ENCODE measurements at regions not wholly inside any gene's neighbourhood (a gene's known extent, or its start where the extent isn't known, plus 50 kb on each side); places are given as distances from the start of the nearest gene placed in this dataset.
"Not testable (repeated sequence)": the region's sequence is repeated elsewhere in the genome, so short reads cannot be mapped to it uniquely, and the experiment has no call there.

GRCh38 chr2:167787562-167787961 lies 459.8 kb downstream of the STK39 start:
- TF ChIP-seq, protein P1, sequence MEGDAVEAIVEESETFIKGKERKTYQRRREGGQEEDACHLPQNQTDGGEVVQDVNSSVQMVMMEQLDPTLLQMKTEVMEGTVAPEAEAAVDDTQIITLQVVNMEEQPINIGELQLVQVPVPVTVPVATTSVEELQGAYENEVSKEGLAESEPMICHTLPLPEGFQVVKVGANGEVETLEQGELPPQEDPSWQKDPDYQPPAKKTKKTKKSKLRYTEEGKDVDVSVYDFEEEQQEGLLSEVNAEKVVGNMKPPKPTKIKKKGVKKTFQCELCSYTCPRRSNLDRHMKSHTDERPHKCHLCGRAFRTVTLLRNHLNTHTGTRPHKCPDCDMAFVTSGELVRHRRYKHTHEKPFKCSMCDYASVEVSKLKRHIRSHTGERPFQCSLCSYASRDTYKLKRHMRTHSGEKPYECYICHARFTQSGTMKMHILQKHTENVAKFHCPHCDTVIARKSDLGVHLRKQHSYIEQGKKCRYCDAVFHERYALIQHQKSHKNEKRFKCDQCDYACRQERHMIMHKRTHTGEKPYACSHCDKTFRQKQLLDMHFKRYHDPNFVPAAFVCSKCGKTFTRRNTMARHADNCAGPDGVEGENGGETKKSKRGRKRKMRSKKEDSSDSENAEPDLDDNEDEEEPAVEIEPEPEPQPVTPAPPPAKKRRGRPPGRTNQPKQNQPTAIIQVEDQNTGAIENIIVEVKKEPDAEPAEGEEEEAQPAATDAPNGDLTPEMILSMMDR (IDR thresholded peaks at IDR 0.05; ENCODE audit: low read depth, low read length, missing control alignments), result no peak
- DNase-seq (ENCODE audit: extremely low read depth, low read depth), result no peak
- no peak overlapping the region for H3K4me3 ChIP-seq (replicated peaks; ENCODE audit: low read depth, low read length)

- TF ChIP-seq, protein P1 (IDR thresholded peaks at IDR 0.05; ENCODE audit: low read depth, low read length, missing control alignments), result no peak
- DNase-seq (ENCODE audit: extremely low read depth, low read depth), result no peak
- H3K4me3 ChIP-seq (replicated peaks; ENCODE audit: low read depth, low read length), result no peak overlapping the region
Observed at GRCh38 chr2:167787021-167787420, 460.4 kb downstream of the STK39 start.

DNA sequence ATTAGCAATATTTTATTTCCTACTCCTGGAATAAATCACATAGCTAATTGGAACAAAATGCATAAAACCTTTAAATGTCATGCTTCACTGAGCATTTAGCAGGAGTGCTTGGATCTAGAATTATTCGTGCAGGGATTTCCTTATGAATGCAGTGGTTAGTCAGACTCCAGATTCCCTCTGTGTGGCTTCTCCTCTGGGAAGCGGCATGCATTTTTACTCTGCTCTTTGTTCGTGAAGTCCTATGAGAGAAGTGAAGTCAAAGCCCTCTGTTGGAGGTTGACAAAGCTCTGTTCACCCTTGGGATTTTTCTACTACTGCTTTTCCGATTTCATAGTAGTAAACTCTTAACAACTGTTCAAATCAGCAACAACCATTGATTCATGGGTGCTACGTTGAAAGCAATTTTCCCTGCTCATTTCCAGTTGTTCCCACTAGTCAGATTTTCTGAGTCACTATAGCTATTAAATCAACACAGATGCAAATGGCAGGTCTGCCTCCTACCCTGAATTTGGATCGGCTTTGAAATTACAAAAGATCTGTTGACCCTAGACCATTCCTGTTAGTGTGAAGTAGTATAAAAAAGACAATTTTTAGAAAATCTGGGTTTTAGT lies 461.7 kb downstream of the STK39 start:
- DNase-seq (ENCODE audit: extremely low read depth, low read depth), result no peak
- TF ChIP-seq, protein P1 (IDR thresholded peaks at IDR 0.05; ENCODE audit: low read depth, low read length, missing control alignments), result no peak
- H3K4me3 ChIP-seq (replicated peaks; ENCODE audit: low read depth, low read length), result no peak overlapping the region

DNA sequence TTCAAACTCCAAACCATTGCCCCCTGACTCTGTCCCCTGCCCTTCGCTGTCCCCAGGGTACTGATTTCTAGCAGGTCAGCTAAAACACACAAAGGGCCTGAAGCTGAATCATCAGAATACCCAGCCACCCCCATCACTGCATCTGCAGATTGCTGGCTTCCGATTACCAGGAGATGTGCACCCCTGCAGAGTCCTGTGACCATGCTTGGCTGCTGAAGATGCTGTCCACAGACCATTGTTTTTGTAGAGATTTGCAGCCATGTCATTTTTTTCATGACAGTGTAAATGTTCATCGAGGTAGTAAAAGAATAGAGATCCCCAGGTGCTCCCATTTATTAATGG lies 463.3 kb downstream of the STK39 start:
- TF ChIP-seq, protein P1 (IDR thresholded peaks at IDR 0.05; ENCODE audit: low read depth, low read length, missing control alignments), result no peak
- DNase-seq (ENCODE audit: extremely low read depth, low read depth), result no peak
- no peak overlapping the region for H3K4me3 ChIP-seq (replicated peaks; ENCODE audit: low read depth, low read length)

DNA sequence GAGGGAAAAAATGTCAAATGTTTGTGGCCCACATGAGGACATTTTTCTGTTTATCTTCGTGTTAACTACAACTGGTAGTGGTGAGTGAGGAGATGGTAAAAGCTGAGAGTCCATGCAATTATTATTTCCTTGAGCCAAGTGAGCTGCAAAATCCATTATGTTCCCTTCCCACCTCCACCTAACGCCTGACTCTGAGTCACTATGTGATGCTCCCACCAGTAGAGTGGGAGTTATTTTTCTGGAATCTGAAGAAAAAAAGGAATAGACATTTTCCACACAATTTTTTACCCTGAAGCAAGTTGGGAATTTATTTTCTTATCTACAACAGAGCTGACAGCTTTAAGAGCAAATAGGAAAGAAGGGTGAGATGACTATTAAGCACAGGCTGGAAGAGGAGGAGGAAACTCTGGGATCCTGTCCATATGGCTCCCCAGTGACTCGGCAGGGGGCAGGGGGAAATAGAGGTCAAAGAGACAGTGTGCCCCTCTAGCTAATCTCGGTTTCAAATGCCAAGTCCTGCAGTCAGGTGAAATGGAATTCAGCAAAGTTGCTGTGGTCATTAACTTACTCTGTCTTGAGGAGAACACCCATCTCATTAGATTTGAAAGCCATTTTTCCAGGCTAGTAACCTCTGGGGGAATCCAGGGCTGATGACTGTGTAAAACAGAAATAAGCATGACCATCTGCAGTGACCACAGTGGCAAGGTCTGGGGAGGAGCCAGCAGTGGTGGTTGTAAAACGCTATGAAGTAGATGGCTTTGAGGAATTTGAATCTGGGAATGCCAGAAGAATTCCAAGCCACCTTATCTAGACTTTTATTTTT lies 463.9 kb downstream of the STK39 start:
- no peak overlapping the region for H3K4me3 ChIP-seq (replicated peaks; ENCODE audit: low read depth, low read length)
- no peak for DNase-seq (ENCODE audit: extremely low read depth, low read depth)
- TF ChIP-seq, protein P1 (IDR thresholded peaks at IDR 0.05; ENCODE audit: low read depth, low read length, missing control alignments), result no peak

GRCh38 chr2:167781629-167782028 lies 465.8 kb downstream of the STK39 start:
- not testable (repeated sequence) for DNase-seq (ENCODE audit: extremely low read depth, low read depth); H3K4me3 ChIP-seq (replicated peaks; ENCODE audit: low read depth, low read length)

DNA sequence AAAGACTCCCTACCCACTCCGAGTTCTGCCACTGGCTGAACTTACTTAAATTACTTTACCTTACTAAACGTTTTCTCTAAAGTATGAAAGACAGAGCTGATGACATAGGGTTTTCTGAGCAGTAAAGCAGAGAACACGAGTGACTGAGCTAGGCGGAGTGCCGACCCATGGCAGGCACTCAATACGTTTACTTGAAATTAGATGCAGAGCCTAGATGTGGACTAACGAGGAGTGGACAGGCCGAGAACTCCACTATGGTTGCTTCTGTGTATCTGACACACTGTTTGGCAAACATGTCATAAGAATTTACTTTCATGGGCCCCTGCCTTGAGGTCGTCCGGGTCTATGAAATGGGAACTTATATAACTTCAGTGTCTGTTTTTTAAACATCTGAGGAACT lies 471.0 kb downstream of the STK39 start:
- no peak for DNase-seq (ENCODE audit: extremely low read depth, low read depth)
- H3K4me3 ChIP-seq (replicated peaks; ENCODE audit: low read depth, low read length), result no peak overlapping the region
- TF ChIP-seq, protein P1 (IDR thresholded peaks at IDR 0.05; ENCODE audit: low read depth, low read length, missing control alignments), result no peak
